ENCODE measurements at regions not wholly inside any gene's neighbourhood (a gene's known extent, or its start where the extent isn't known, plus 50 kb on each side); places are given as distances from the start of the nearest gene placed in this dataset.

- H3K4me3 ChIP-seq (replicated peaks; ENCODE audit: low read depth, low read length), result no peak overlapping the region
- TF ChIP-seq CTCF (IDR thresholded peaks at IDR 0.05; ENCODE audit: low read depth, low read length, missing control alignments), result no peak
Observed at GRCh38 chr13:107743100-107743499, 472.2 kb downstream of the LIG4 start.

GRCh38 chr13:107742544-107742943 lies 472.8 kb downstream of the LIG4 start:
- TF ChIP-seq CTCF (IDR thresholded peaks at IDR 0.05; ENCODE audit: low read depth, low read length, missing control alignments), result no peak
- no peak overlapping the region for H3K4me3 ChIP-seq (replicated peaks; ENCODE audit: low read depth, low read length)
- DNase-seq (ENCODE audit: extremely low read depth, low read depth), result no peak

More at GRCh38 chr13:107743100-107743499, 472.2 kb downstream of the LIG4 start:
- no peak for DNase-seq (ENCODE audit: extremely low read depth, low read depth)

- TF ChIP-seq CTCF (IDR thresholded peaks at IDR 0.05; ENCODE audit: low read depth, low read length, missing control alignments), result no peak
Observed at GRCh38 chr13:107738004-107738403, 477.3 kb downstream of the LIG4 start.

GRCh38 chr13:107736731-107737130 lies 478.6 kb downstream of the LIG4 start:
- no peak overlapping the region for H3K4me3 ChIP-seq (replicated peaks; ENCODE audit: low read depth, low read length)
- no peak for TF ChIP-seq CTCF (IDR thresholded peaks at IDR 0.05; ENCODE audit: low read depth, low read length, missing control alignments)
- DNase-seq (ENCODE audit: extremely low read depth, low read depth), result no peak

More at GRCh38 chr13:107738004-107738403, 477.3 kb downstream of the LIG4 start:
- no peak overlapping the region for H3K4me3 ChIP-seq (replicated peaks; ENCODE audit: low read depth, low read length)
- no peak for DNase-seq (ENCODE audit: extremely low read depth, low read depth)

- DNase-seq (ENCODE audit: extremely low read depth, low read depth), result no peak
- H3K4me3 ChIP-seq (replicated peaks; ENCODE audit: low read depth, low read length), result no peak overlapping the region
- TF ChIP-seq CTCF (IDR thresholded peaks at IDR 0.05; ENCODE audit: low read depth, low read length, missing control alignments), result no peak
Observed at GRCh38 chr13:107736170-107736569, 479.2 kb downstream of the LIG4 start.

GRCh38 chr13:107734891-107735625 lies 480.3 kb downstream of the LIG4 start:
- TF ChIP-seq CTCF (IDR thresholded peaks at IDR 0.05; ENCODE audit: low read depth, low read length, missing control alignments), result no peak
- no peak overlapping the region for H3K4me3 ChIP-seq (replicated peaks; ENCODE audit: low read depth, low read length)
- DNase-seq (ENCODE audit: extremely low read depth, low read depth), result no peak

GRCh38 chr13:107733276-107733675 lies 482.1 kb downstream of the LIG4 start:
- H3K4me3 ChIP-seq (replicated peaks; ENCODE audit: low read depth, low read length), result no peak overlapping the region
- no peak for TF ChIP-seq CTCF (IDR thresholded peaks at IDR 0.05; ENCODE audit: low read depth, low read length, missing control alignments)
- DNase-seq (ENCODE audit: extremely low read depth, low read depth), result no peak
